WTC11 (cell line): ENCODE measurements at regions not wholly inside any gene's neighbourhood (a gene's known extent, or its start where the extent isn't known, plus 50 kb on each side); places are given as distances from the start of the nearest gene placed in this dataset.

Experiments
- ATAC-seq: fragments of 200-7000 bp; cut with Tn5 transposase; 2 replicates; pipeline ENCODE4 v1.10.0; 2021; ENCODE audit warnings: mild to moderate bottlenecking, moderate library complexity
- CTCF ChIA-PET: fragments of 300-600 bp; sonication (Branson Sonifier 250); formaldehyde crosslinking; loops from one replicate; lab custom pipeline; 2021; ENCODE audit warnings: antibody characterized with exemption; lab: Charles Lee
- POLR2A ChIA-PET: fragments of 350-600 bp; sonication (Branson Sonifier 250); formaldehyde crosslinking; loops from one replicate; lab custom pipeline; 2021; ENCODE audit warnings: antibody characterized with exemption; lab: Charles Lee
- DNase-seq: peaks from one replicate; pipeline ENCODE4 v3.0.0; 2021; ENCODE audit warnings: low spot score
- H3K27ac Mint-ChIP-seq: 2 replicates; pipeline ENCODE4 v1.8.0; 2021; ENCODE audit warnings: mixed read lengths
- H3K27me3 Mint-ChIP-seq: 2 replicates; pipeline ENCODE4 v1.8.0; 2021; ENCODE audit warnings: low read depth, mild to moderate bottlenecking, moderate library complexity, mixed read lengths
- H3K36me3 Mint-ChIP-seq: 2 replicates; pipeline ENCODE4 v1.8.0; 2021; ENCODE audit warnings: mixed read lengths
- H3K4me1 Mint-ChIP-seq: 2 replicates; pipeline ENCODE4 v1.8.0; 2022; ENCODE audit warnings: mixed read lengths
- H3K4me3 Mint-ChIP-seq: 2 replicates; pipeline ENCODE4 v1.8.0; 2021; ENCODE audit warnings: mild to moderate bottlenecking, moderate library complexity, mixed read lengths
- H3K9me3 Mint-ChIP-seq: 2 replicates; pipeline ENCODE4 v1.8.0; 2021; ENCODE audit warnings: mixed read lengths
- ATF1 ChIP-seq: sonication (generic); formaldehyde crosslinking; IDR thresholded peaks from 2 replicates; pipeline ENCODE4 v1.8.1; 2023; ENCODE audit warnings: mild to moderate bottlenecking, moderate library complexity, missing genetic modification reagents
- CREM ChIP-seq: sonication (generic); formaldehyde crosslinking; IDR thresholded peaks from 2 replicates; pipeline ENCODE4 v1.8.1; 2022; ENCODE audit warnings: mild to moderate bottlenecking, missing genetic modification reagents, moderate library complexity
- E2F4 ChIP-seq: sonication (generic); formaldehyde crosslinking; IDR thresholded peaks from 2 replicates; pipeline ENCODE4 v1.8.1; 2022; ENCODE audit warnings: low read depth, mild to moderate bottlenecking, moderate library complexity, missing genetic modification reagents, borderline replicate concordance
- FOXP1 ChIP-seq: sonication (generic); formaldehyde crosslinking; IDR thresholded peaks from 2 replicates; pipeline ENCODE4 v1.8.0; 2022; ENCODE audit warnings: missing genetic modification reagents, mild to moderate bottlenecking, moderate library complexity, borderline replicate concordance
- GTF2I ChIP-seq: fragments of 250-450 bp; sonication (Bioruptor Pico); conservative IDR thresholded peaks from 2 replicates; pipeline ENCODE4 v1.4.0; 2021; ENCODE audit warnings: mild to moderate bottlenecking
- HMGA2 ChIP-seq: fragments of 250-450 bp; sonication (Bioruptor Pico); IDR thresholded peaks from 2 replicates; pipeline ENCODE4 v1.4.0; 2021; ENCODE audit warnings: mild to moderate bottlenecking, moderate library complexity
- MXD4 ChIP-seq: fragments of 250-450 bp; sonication (Bioruptor Pico); IDR thresholded peaks from 2 replicates; pipeline ENCODE4 v1.8.0; 2021; ENCODE audit warnings: mild to moderate bottlenecking, moderate library complexity, borderline replicate concordance
- NR1H2 ChIP-seq: sonication (generic); formaldehyde crosslinking; IDR thresholded peaks from 2 replicates; pipeline ENCODE4 v1.9.0; 2021; ENCODE audit warnings: mild to moderate bottlenecking, moderate library complexity, missing genetic modification reagents
- PRDM15 ChIP-seq: sonication (generic); formaldehyde crosslinking; IDR thresholded peaks from 2 replicates; pipeline ENCODE4 v1.8.0; 2022; ENCODE audit warnings: missing genetic modification reagents
- RELA ChIP-seq: sonication (generic); formaldehyde crosslinking; IDR thresholded peaks from 2 replicates; pipeline ENCODE4 v1.8.1; 2022; ENCODE audit warnings: missing genetic modification reagents, mild to moderate bottlenecking, borderline replicate concordance
- SMAD3 ChIP-seq: sonication (generic); formaldehyde crosslinking; IDR thresholded peaks from 2 replicates; pipeline ENCODE4 v1.8.0; 2022; ENCODE audit warnings: missing genetic modification reagents, mild to moderate bottlenecking, borderline replicate concordance
- STAT6 ChIP-seq: sonication (generic); formaldehyde crosslinking; conservative IDR thresholded peaks from 2 replicates; pipeline ENCODE4 v1.8.1; 2023; ENCODE audit warnings: mild to moderate bottlenecking, low read depth, missing genetic modification reagents, moderate library complexity
- TEAD1 ChIP-seq: sonication (generic); formaldehyde crosslinking; IDR thresholded peaks from 2 replicates; pipeline ENCODE4 v1.8.0; 2022; ENCODE audit warnings: mild to moderate bottlenecking, missing genetic modification reagents
- TP53 ChIP-seq: sonication (generic); formaldehyde crosslinking; IDR thresholded peaks from 2 replicates; pipeline ENCODE4 v1.8.1; 2023; ENCODE audit warnings: mild to moderate bottlenecking, missing genetic modification reagents
- ZBTB21 ChIP-seq: sonication (generic); formaldehyde crosslinking; IDR thresholded peaks from 2 replicates; pipeline ENCODE4 v1.8.1; 2023; ENCODE audit warnings: mild to moderate bottlenecking, missing genetic modification reagents, borderline replicate concordance
- ZBTB43 ChIP-seq: sonication (generic); formaldehyde crosslinking; IDR thresholded peaks from 2 replicates; pipeline ENCODE4 v1.8.1; 2023; ENCODE audit warnings: mild to moderate bottlenecking, missing genetic modification reagents
- ZNF532 ChIP-seq: fragments of 250-450 bp; sonication (Bioruptor Pico); IDR thresholded peaks from 2 replicates; pipeline ENCODE4 v1.9.0; 2021; ENCODE audit warnings: mild to moderate bottlenecking, borderline replicate concordance
- ZSCAN18 ChIP-seq: fragments of 250-450 bp; sonication (Bioruptor Pico); IDR thresholded peaks from 2 replicates; pipeline ENCODE4 v2.1.2; 2022; ENCODE audit warnings: mild to moderate bottlenecking, moderate library complexity

- TF ChIP-seq ATF1 (CRISPR knock-in tag) (no peak), ZBTB21 (CRISPR knock-in tag) (no peak)
Observed at GRCh38 chr12:67891596-67891995, 97.7 kb upstream of the IFNG-AS1 start (continued).

GRCh38 chr12:67892259-67893021, 96.8 kb upstream of the IFNG-AS1 start:
- H3K27ac Mint-ChIP-seq = no peak overlapping the region
- TF ChIP-seq PRDM15 (CRISPR knock-in tag) = no peak
- TF ChIP-seq SMAD3 (CRISPR knock-in tag) = no peak
- no peak for TF ChIP-seq ZSCAN18 (CRISPR knock-in tag)
- no peak for TF ChIP-seq CREM
- TF ChIP-seq MXD4 (CRISPR knock-in tag) = no peak
- no peak for TF ChIP-seq RELA
- no peak for TF ChIP-seq GTF2I (CRISPR knock-in tag)
- no peak for TF ChIP-seq TEAD1 (CRISPR knock-in tag)
- TF ChIP-seq TP53 = no peak
- no peak for TF ChIP-seq FOXP1 (CRISPR knock-in tag)
- TF ChIP-seq, all 79 proteins: peak for 0
- Mint-ChIP-seq H3K9me3 (no peaks in the 10 kb centered on the region), H3K4me3 (no peak overlapping the region), H3K27me3 (no peaks in the 10 kb centered on the region), H3K36me3 (no peaks in the 10 kb centered on the region), H3K4me1 (peaks cover 22% of the 10 kb centered on the region)
- ChIA-PET CTCF (interaction anchor here (1.4 kb wide), 1 partner anchor 50 kb away, joined by 4 read pairs; no protein-coding TSS in a partner anchor), POLR2A (no interaction called here)
- ATAC-seq (no peak), DNase-seq (no peak)

- Mint-ChIP-seq H3K27me3 (no peaks in the 10 kb centered on the region), H3K4me1 (peaks cover 22% of the 10 kb centered on the region), H3K27ac (no peak overlapping the region), H3K4me3 (no peak overlapping the region), H3K9me3 (no peaks in the 10 kb centered on the region), H3K36me3 (no peaks in the 10 kb centered on the region)
- POLR2A ChIA-PET = no interaction called here
- DNase-seq (no peak), ATAC-seq (no peak)
- CTCF ChIA-PET = interaction anchor here (1.4 kb wide), 1 partner anchor 50 kb away, joined by 4 read pairs; no protein-coding TSS in a partner anchor
- TF ChIP-seq ZBTB43 (CRISPR knock-in tag) (no peak), STAT6 (CRISPR knock-in tag) (no peak), E2F4 (CRISPR knock-in tag) (no peak), ZNF532 (no peak), NR1H2 (no peak), HMGA2 (CRISPR knock-in tag) (no peak)
Observed at GRCh38 chr12:67893022-67893580, 96.1 kb upstream of the IFNG-AS1 start.
